Esophagus muscularis mucosa (tissue), 4 donors: ENCODE measurements at regions not wholly inside any gene's neighbourhood (a gene's known extent, or its start where the extent isn't known, plus 50 kb on each side); places are given as distances from the start of the nearest gene placed in this dataset.

ENCODE experiments used
- DNase-seq: peaks from one replicate; pipeline ENCODE4 v3.0.0-alpha.2; 2017; ENCODE audit errors: extremely low spot score
- H3K27ac ChIP-seq, 4 donors: fragments of 200-600 bp; sonication (generic); replicated peaks in 1 of 4; 1 replicate in 3 of 4; 2 replicates in 1 of 4; pipeline ENCODE4 v1.5.1; 2016 to 2019; ENCODE audit warnings: mild to moderate bottlenecking in 1 of 4
- H3K27me3 ChIP-seq, 4 donors: fragments of 200-600 bp; sonication (generic); one replicate each; pipeline versions ENCODE4 v1.5.1 to v1.6.0; 2016 to 2019
- H3K36me3 ChIP-seq, 4 donors: fragments of 200-600 bp; sonication (generic); one replicate each; pipeline ENCODE4 v1.5.1; 2016 to 2019
- H3K4me1 ChIP-seq, 4 donors: fragments of 200-600 bp; sonication (generic); one replicate each; pipeline ENCODE4 v1.5.1; 2016 to 2019
- H3K4me3 ChIP-seq, 4 donors: fragments of 200-600 bp; sonication (generic); 1 replicate in 2 of 4; 2 replicates in 2 of 4; pipeline ENCODE4 v1.5.1; 2016 to 2019; ENCODE audit warnings: mild to moderate bottlenecking in 4 of 4, moderate library complexity in 1 of 4
- H3K9me3 ChIP-seq, 4 donors: fragments of 200-600 bp; sonication (generic); 1 replicate in 3 of 4; 2 replicates in 1 of 4; pipeline ENCODE4 v1.5.1; 2016 to 2019
- EP300 ChIP-seq: sonication (generic); formaldehyde crosslinking; IDR thresholded peaks from one replicate; pipeline ENCODE4 v1.6.1; 2017; ENCODE audit warnings: antibody characterized with exemption
- POLR2A ChIP-seq: fragments of 450-650 bp; IDR thresholded peaks from one replicate; pipeline ENCODE4 v1.6.1; 2017; ENCODE audit warnings: antibody characterized with exemption, moderate library complexity, mild to moderate bottlenecking, low read depth
- POLR2AphosphoS5 ChIP-seq, 2 donors: sonication (generic); formaldehyde crosslinking; IDR thresholded peaks; one replicate each; pipeline ENCODE4 v1.6.1; 2017; ENCODE audit warnings: antibody characterized with exemption in 2 of 2
- WGBS: methylation state at CpG from one replicate; pipeline ENCODE4 v1.1.5; 2018; 5-methylcytosine and 5-hydroxymethylcytosine counted together
- intact Hi-C: fragments of 100-400 bp; cut with DNase I; formaldehyde crosslinking; loops from one replicate; pipeline ENCODE4 v1.15.1; 2023
- TF ChIP-seq, protein P1 (sequence below), 3 experiments: fragments of 200-600 bp in 2 of 3; fragments of 450-650 bp in 1 of 3; sonication (generic) in 2 of 3; IDR thresholded peaks; one replicate each; pipeline ENCODE4 v1.5.1; 2017 to 2019; ENCODE audit warnings: antibody characterized with exemption in 3 of 3, mild to moderate bottlenecking in 2 of 3, moderate library complexity in 1 of 3

DNA sequence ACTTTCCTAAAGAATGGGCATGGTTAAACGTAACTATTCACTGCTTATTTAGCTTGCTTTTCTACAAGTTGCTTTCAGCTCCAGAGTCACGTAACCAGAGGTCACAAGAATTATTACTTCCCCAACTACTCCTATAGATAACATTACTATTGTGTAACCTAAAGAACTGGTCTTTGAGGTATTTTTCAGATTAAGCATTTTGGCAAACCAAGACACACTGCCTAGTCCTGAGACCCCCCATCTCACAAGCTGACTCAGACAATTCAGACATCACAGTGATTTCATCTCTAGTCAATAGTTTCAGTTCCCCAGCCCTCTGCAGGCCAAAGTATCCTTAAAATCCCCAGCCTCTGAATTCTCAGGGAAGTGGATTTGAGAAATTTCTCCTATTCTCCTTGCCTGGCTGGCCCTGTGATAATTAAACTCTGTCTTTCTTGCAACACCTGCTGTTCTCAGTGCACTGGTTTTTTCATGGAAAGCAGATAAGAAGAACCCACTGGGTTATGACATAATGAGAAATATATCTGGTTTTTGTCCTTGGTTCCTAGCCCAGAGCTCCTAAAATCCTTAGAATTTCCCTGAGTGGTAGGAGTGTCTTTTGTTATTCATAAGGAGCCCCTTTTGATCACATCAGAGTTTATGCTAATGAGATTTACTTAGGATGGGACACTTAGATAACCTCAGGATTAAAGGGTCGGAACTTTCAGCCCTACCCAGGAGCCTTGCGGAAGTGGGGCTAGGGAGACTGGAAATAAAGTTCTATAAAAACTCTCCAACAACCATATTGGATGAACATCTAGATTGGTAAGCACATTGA lies 1310.8 kb upstream of the CHAC2 start:
- H3K4me1 ChIP-seq, result no peaks in the 10 kb centered on the region
- DNase-seq, result no peak
- 86% methylated on average over 4 of the region's 4 CpGs for WGBS
- H3K27me3 ChIP-seq, result no peaks in the 10 kb centered on the region
- intact Hi-C loops, result no loop called here
- H3K4me3 ChIP-seq, result no peak overlapping the region
- TF ChIP-seq POLR2AphosphoS5 (IDR thresholded peaks at IDR 0.05) (no peak), POLR2A (no peak), EP300 (no peak)
- TF ChIP-seq, protein P1, sequence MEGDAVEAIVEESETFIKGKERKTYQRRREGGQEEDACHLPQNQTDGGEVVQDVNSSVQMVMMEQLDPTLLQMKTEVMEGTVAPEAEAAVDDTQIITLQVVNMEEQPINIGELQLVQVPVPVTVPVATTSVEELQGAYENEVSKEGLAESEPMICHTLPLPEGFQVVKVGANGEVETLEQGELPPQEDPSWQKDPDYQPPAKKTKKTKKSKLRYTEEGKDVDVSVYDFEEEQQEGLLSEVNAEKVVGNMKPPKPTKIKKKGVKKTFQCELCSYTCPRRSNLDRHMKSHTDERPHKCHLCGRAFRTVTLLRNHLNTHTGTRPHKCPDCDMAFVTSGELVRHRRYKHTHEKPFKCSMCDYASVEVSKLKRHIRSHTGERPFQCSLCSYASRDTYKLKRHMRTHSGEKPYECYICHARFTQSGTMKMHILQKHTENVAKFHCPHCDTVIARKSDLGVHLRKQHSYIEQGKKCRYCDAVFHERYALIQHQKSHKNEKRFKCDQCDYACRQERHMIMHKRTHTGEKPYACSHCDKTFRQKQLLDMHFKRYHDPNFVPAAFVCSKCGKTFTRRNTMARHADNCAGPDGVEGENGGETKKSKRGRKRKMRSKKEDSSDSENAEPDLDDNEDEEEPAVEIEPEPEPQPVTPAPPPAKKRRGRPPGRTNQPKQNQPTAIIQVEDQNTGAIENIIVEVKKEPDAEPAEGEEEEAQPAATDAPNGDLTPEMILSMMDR (IDR thresholded peaks at IDR 0.05), result no peak
- no peaks in the 10 kb centered on the region for H3K36me3 ChIP-seq
- H3K27ac ChIP-seq, result no peak overlapping the region
- H3K9me3 ChIP-seq, result no peaks in the 10 kb centered on the region

DNA sequence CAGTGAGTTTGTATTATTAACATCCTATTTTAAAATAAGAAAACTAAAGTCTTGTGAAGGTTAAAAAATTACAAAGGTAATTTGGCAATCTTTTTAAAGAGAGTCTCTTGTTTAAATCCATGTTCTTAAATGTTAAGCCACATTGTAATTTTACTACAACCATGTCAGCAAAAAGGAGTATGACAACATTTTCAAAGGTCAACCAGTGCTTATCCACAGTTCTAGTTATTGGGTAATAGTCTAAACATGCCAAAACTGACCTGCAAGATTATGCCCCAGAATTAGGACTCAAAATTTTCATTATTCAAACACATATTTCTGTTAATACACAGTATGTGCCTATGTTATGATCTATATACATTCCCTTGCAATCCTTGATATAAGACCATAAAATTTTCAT lies 1312.6 kb upstream of the CHAC2 start:
- no peaks in the 10 kb centered on the region for H3K36me3 ChIP-seq
- no peak for DNase-seq
- TF ChIP-seq, protein P1 (IDR thresholded peaks at IDR 0.05), result no peak
- TF ChIP-seq POLR2A (no peak), POLR2AphosphoS5 (IDR thresholded peaks at IDR 0.05) (no peak), EP300 (no peak)
- H3K4me3 ChIP-seq, result no peak overlapping the region
- H3K27ac ChIP-seq, result no peak overlapping the region
- H3K27me3 ChIP-seq, result no peaks in the 10 kb centered on the region
- H3K4me1 ChIP-seq, result no peaks in the 10 kb centered on the region
- no peaks in the 10 kb centered on the region for H3K9me3 ChIP-seq
- intact Hi-C loops, result no loop called here

DNA sequence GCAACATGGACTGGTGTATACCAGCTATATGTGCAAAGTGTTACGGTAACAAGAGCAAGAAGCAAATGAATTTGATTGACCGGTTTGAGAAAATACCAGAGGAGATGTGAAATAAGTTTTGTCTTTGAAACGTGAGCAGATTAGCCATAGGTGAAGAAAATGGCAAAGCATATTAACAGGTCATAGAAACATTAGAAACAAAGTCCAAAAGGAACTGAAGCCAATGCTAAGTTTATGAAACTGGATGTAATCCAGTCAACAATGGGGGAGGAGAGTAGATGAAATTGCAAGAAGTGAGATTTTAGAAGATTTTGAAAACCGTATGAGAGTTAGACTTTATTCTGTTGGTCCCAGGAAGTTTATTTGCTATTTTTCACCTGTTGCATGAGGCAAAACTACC lies 1315.4 kb upstream of the CHAC2 start:
- Histone ChIP-seq H3K27ac (no peak overlapping the region), H3K4me3 (no peak overlapping the region), H3K27me3 (no peaks in the 10 kb centered on the region), H3K36me3 (no peaks in the 10 kb centered on the region), H3K9me3 (no peaks in the 10 kb centered on the region), H3K4me1 (no peaks in the 10 kb centered on the region)
- WGBS, result 83% methylated on average over 4 of the region's 4 CpGs
- intact Hi-C loops, result no loop called here
- DNase-seq, result no peak
- no peak for TF ChIP-seq EP300
- TF ChIP-seq POLR2A, result no peak
- TF ChIP-seq, protein P1 (IDR thresholded peaks at IDR 0.05), result no peak
- no peak for TF ChIP-seq POLR2AphosphoS5 (IDR thresholded peaks at IDR 0.05)

DNA sequence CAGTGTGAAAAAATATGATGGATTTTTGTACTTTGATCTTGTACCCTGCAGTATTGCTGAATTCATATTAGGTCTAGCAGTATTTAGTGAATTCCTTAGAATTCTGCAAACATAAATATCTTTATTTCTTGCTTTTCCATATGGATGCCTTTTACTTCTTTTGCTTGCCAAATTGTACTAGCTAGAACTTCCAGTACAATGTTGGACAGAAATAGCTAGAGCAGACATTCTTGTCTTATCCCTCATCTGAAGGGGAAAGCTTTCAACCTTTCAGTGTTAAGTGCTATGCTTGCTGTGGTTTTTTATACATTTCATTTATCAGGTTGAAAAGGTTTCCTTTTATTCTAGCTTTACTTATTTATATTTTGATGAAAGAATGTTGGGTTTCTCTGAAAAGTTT lies 1321.9 kb upstream of the CHAC2 start:
- no peaks in the 10 kb centered on the region for H3K9me3 ChIP-seq
- H3K36me3 ChIP-seq, result no peaks in the 10 kb centered on the region
- H3K4me3 ChIP-seq, result no peak overlapping the region
- no peak overlapping the region for H3K27ac ChIP-seq
- TF ChIP-seq, protein P1 (IDR thresholded peaks at IDR 0.05), result no peak
- TF ChIP-seq POLR2A (no peak), POLR2AphosphoS5 (IDR thresholded peaks at IDR 0.05) (no peak), EP300 (no peak)
- H3K27me3 ChIP-seq, result no peaks in the 10 kb centered on the region
- H3K4me1 ChIP-seq, result no peaks in the 10 kb centered on the region
- DNase-seq, result no peak
- intact Hi-C loops, result no loop called here

GRCh38 chr2:52431352-52431760 lies 1336.2 kb upstream of the CHAC2 start:
- no peak for DNase-seq
- Histone ChIP-seq H3K27ac (no peak overlapping the region), H3K4me3 (no peak overlapping the region), H3K9me3 (no peaks in the 10 kb centered on the region), H3K27me3 (no peaks in the 10 kb centered on the region), H3K36me3 (no peaks in the 10 kb centered on the region), H3K4me1 (no peaks in the 10 kb centered on the region)
- 82% methylated on average over 9 of the region's 12 CpGs for WGBS
- intact Hi-C loops, result no loop called here
- TF ChIP-seq, protein P1 (IDR thresholded peaks at IDR 0.05), result no peak
- TF ChIP-seq EP300, result no peak
